ENCODE measurements at regions not wholly inside any gene's neighbourhood (a gene's known extent, or its start where the extent isn't known, plus 50 kb on each side); places are given as distances from the start of the nearest gene placed in this dataset.

- intact Hi-C loops (cut with micrococcal nuclease) = no loop called here
- Mint-ChIP-seq H3K36me3 (ENCODE audit: low read depth) (no peaks in the 10 kb centered on the region), H3K4me3 (no peak overlapping the region), H3K4me1 (ENCODE audit: low read depth) (no peaks in the 10 kb centered on the region), H3K9me3 (peaks cover 1% of the 10 kb centered on the region), H3K27ac (no peak overlapping the region), H3K27me3 (no peaks in the 10 kb centered on the region)
- no peak for DNase-seq
- CTCF ChIA-PET = no interaction called here
- POLR2A ChIA-PET = no interaction called here
- TF ChIP-seq CTCF (IDR thresholded peaks at IDR 0.05) = no peak
- no peak for ATAC-seq
These were observed 922.8 kb upstream of the MAP3K7 start for GRCh38 chr6:91509711-91510110.

- no peaks in the 10 kb centered on the region for H3K27me3 Mint-ChIP-seq
- peaks cover 1% of the 10 kb centered on the region for H3K9me3 Mint-ChIP-seq
- POLR2A ChIA-PET = no interaction called here
- no peak overlapping the region for H3K27ac Mint-ChIP-seq
- CTCF ChIA-PET = no interaction called here
- no peak for ATAC-seq
- DNase-seq = no peak
- no peak overlapping the region for H3K4me3 Mint-ChIP-seq
- no peak for TF ChIP-seq CTCF (IDR thresholded peaks at IDR 0.05)
- no peaks in the 10 kb centered on the region for H3K4me1 Mint-ChIP-seq (ENCODE audit: low read depth)
- intact Hi-C loops (cut with micrococcal nuclease) = no loop called here
- H3K36me3 Mint-ChIP-seq (ENCODE audit: low read depth) = no peaks in the 10 kb centered on the region
These were observed 922.2 kb upstream of the MAP3K7 start for GRCh38 chr6:91509039-91509438.

GRCh38 chr6:91506509-91506908, 919.6 kb upstream of the MAP3K7 start:
- Mint-ChIP-seq H3K36me3 (ENCODE audit: low read depth) (no peaks in the 10 kb centered on the region), H3K9me3 (peaks cover 1% of the 10 kb centered on the region), H3K4me1 (ENCODE audit: low read depth) (no peaks in the 10 kb centered on the region), H3K4me3 (no peak overlapping the region), H3K27me3 (no peaks in the 10 kb centered on the region), H3K27ac (no peak overlapping the region)
- DNase-seq (no peak), ATAC-seq (no peak)
- ChIA-PET POLR2A (no interaction called here), CTCF (no interaction called here)
- intact Hi-C loops (cut with micrococcal nuclease) = no loop called here
- no peak for TF ChIP-seq CTCF (IDR thresholded peaks at IDR 0.05)

- Mint-ChIP-seq H3K27me3 (no peaks in the 10 kb centered on the region), H3K4me1 (ENCODE audit: low read depth) (no peaks in the 10 kb centered on the region), H3K9me3 (peaks cover 1% of the 10 kb centered on the region), H3K4me3 (no peak overlapping the region), H3K36me3 (ENCODE audit: low read depth) (no peaks in the 10 kb centered on the region), H3K27ac (no peak overlapping the region)
- intact Hi-C loops (cut with micrococcal nuclease) = no loop called here
- ATAC-seq = no peak
- POLR2A ChIA-PET = no interaction called here
- no peak for TF ChIP-seq CTCF (IDR thresholded peaks at IDR 0.05)
- CTCF ChIA-PET = interaction anchor here (1.7 kb wide), 1 partner anchor 9 kb away, joined by 5 read pairs; no protein-coding TSS in a partner anchor
- no peak for DNase-seq
These were observed 918.3 kb upstream of the MAP3K7 start for GRCh38 chr6:91505199-91505598.

- H3K9me3 Mint-ChIP-seq = no peaks in the 10 kb centered on the region
- no peak for DNase-seq
- H3K36me3 Mint-ChIP-seq (ENCODE audit: low read depth) = no peaks in the 10 kb centered on the region
- no peak overlapping the region for H3K4me3 Mint-ChIP-seq
- H3K27me3 Mint-ChIP-seq = no peaks in the 10 kb centered on the region
- no peak for ATAC-seq
- no peaks in the 10 kb centered on the region for H3K4me1 Mint-ChIP-seq (ENCODE audit: low read depth)
- no peak for TF ChIP-seq CTCF (IDR thresholded peaks at IDR 0.05)
- ChIA-PET CTCF (no interaction called here), POLR2A (no interaction called here)
- H3K27ac Mint-ChIP-seq = no peak overlapping the region
- intact Hi-C loops (cut with micrococcal nuclease) = no loop called here
These were observed 915.1 kb upstream of the MAP3K7 start for GRCh38 chr6:91501930-91502329.

Measured in activated CD8-positive, alpha-beta T cell treated with anti-CD3 and anti-CD28 coated beads for 36 hours (primary cell).